WTC11 (cell line): ENCODE measurements at regions not wholly inside any gene's neighbourhood (a gene's known extent, or its start where the extent isn't known, plus 50 kb on each side); places are given as distances from the start of the nearest gene placed in this dataset.

Source experiments
- ETV6 ChIP-seq: sonication (generic); formaldehyde crosslinking; IDR thresholded peaks from 2 replicates; pipeline ENCODE4 v1.8.1; 2022; ENCODE audit warnings: mild to moderate bottlenecking, missing genetic modification reagents
- MYBL2 ChIP-seq: sonication (generic); formaldehyde crosslinking; IDR thresholded peaks from 2 replicates; pipeline ENCODE4 v1.8.1; 2023; ENCODE audit warnings: mild to moderate bottlenecking, moderate library complexity, missing genetic modification reagents
- SMAD3 ChIP-seq: sonication (generic); formaldehyde crosslinking; IDR thresholded peaks from 2 replicates; pipeline ENCODE4 v1.8.0; 2022; ENCODE audit warnings: missing genetic modification reagents, mild to moderate bottlenecking, borderline replicate concordance
- TCF7 ChIP-seq: sonication (generic); formaldehyde crosslinking; IDR thresholded peaks from 2 replicates; pipeline ENCODE4 v1.8.0; 2022; ENCODE audit warnings: mild to moderate bottlenecking, low read depth, missing genetic modification reagents, moderate library complexity
- TF ChIP-seq, protein P1 (sequence below): fragments of 200-600 bp; IDR thresholded peaks from 2 replicates; pipeline ENCODE4 v1.8.0; 2022; ENCODE audit warnings: antibody characterized with exemption

DNA sequence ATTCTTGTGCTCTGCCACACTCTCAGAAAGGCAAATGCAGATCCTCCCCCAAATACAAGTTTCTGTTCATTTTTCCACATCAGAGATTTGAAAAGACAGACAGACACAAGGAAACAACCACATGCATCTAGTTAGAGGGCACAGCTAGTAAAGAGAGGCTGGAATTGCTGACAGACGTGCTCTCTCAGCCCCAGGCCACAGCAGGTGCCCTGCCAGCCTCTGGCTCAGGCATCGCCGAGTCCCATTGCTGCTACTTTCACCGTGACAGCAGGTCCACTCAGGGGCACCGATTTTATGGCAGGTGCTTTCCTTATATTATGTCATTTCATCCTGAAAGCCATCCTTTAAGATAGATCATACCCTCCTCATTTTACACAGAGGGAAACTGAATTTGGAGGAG, 507.5 kb downstream of the EIPR1 start:
- TF ChIP-seq TCF7 (CRISPR knock-in tag) (no peak), SMAD3 (CRISPR knock-in tag) (no peak), ETV6 (CRISPR knock-in tag) (no peak), MYBL2 (CRISPR knock-in tag) (no peak)
- TF ChIP-seq, protein P1, sequence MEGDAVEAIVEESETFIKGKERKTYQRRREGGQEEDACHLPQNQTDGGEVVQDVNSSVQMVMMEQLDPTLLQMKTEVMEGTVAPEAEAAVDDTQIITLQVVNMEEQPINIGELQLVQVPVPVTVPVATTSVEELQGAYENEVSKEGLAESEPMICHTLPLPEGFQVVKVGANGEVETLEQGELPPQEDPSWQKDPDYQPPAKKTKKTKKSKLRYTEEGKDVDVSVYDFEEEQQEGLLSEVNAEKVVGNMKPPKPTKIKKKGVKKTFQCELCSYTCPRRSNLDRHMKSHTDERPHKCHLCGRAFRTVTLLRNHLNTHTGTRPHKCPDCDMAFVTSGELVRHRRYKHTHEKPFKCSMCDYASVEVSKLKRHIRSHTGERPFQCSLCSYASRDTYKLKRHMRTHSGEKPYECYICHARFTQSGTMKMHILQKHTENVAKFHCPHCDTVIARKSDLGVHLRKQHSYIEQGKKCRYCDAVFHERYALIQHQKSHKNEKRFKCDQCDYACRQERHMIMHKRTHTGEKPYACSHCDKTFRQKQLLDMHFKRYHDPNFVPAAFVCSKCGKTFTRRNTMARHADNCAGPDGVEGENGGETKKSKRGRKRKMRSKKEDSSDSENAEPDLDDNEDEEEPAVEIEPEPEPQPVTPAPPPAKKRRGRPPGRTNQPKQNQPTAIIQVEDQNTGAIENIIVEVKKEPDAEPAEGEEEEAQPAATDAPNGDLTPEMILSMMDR = no peak
